ENCODE measurements at regions not wholly inside any gene's neighbourhood (a gene's known extent, or its start where the extent isn't known, plus 50 kb on each side); places are given as distances from the start of the nearest gene placed in this dataset.
A peak's percentile ranks its signal among the peaks of the same experiment; 100 is the strongest.

- DNase-seq (ENCODE audit: low read depth in 1 of 2, low spot score in 1 of 2), result no peak
These were observed 57.4 kb downstream of the IGLL1 start for GRCh38 chr22:23522623-23523251.

DNA sequence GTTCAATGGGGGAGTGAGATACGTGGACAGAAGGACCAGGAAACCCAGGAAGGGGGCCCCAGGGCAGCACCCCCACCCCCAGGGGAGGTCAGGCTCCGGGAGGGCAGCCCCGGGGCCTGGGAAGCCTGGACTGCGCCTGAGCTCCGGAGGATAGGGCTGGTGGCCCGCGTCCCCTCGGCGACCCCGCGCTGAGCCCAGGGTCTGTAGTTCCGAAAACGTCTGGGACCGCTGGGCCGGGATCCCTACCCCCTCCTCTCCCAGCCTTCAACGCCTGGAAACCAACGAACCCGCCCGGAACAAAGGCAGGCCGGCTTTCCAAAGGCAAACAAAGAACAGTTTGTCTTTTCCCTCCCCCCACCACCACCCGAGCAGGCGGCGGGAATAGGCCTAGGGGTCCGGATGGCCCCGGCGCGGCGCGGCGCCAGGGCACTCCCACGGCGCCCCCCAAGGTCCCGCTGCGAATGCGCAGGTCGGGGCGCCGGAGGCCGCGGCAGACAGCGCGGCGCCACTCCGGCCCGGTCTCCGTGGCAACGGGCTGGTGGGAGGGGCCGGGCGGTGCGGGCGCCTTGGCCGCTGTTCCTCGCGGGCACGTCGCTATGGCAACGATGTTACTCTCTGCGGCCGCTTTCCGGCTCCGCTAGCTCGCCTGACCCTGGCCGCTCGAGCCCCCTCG is 58.5 kb downstream of the IGLL1 start:
- DNase-seq (ENCODE audit: low read depth in 1 of 2, low spot score in 1 of 2), result peak; percentile 16 to 40

- DNase-seq (ENCODE audit: low read depth in 1 of 2, low spot score in 1 of 2), result no peak
These were observed 59.1 kb downstream of the IGLL1 start for GRCh38 chr22:23520863-23521440.

DNA sequence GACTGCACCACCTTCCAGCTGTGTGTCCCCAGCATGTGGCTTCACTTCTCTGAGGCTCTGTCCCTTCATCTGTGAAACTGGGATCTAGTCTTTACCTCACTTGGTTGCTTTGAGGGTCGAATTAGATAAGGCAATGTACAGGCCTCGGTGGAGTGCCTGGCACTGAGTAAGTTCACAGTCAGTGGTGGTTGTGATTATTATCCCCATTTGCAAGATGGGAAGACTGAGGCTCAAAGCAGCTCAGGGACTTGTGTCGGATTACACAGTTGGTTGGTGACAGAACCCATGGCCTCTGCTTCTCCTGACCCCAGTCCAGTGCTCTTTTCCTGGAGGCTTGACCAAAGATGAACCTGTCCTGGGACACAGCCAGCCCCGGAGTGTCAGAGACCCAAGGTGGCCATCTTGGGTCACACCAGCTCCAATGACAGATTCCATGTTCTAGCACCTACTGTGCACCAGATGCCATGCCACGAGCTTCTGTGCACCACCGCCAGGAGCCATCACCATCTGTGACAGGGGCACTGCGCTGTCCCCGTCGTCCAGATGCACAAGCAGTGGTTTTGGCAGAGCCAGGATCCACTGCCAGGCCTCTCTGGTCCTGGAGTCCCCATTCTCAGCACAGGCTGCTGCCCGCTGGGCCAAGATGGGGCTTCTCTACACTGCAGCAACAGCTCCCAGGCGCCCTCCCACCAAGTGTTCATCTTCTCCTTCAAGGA is 60.5 kb downstream of the IGLL1 start:
- DNase-seq (ENCODE audit: low read depth in 1 of 2, low spot score in 1 of 2), result no peak

- DNase-seq (ENCODE audit: low read depth in 1 of 2, low spot score in 1 of 2), result no peak
These were observed 61.5 kb downstream of the IGLL1 start for GRCh38 chr22:23518376-23519187.

DNA sequence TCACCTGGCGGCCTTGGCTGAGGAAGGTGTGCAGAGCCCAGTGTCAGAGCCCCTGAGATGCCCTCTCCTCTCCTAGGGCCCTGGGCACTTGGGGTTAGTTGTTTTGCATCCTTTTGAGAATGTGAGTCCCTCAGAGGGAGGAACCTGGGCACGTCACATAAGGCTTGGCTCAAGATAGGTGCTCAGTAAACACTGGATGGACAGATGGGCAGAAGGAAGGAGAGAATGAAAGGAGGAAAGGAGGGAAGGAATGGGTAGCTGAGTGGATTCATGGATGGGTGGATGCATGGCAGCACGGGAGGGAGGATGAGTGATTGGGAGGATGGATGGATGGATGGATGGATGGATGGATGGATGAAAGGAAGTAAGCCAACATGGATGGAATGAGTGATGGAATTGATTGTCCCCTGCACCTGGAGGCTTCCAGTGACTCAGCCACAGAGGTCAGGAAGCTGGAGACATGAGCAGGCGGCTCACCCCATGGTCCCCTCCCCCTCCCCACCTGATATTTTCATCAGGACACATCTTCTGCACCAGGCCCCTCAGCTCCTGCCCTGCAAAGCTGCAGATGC is 62.2 kb downstream of the IGLL1 start:
- no peak for DNase-seq (ENCODE audit: low read depth in 1 of 2, low spot score in 1 of 2)

GRCh38 chr22:23516304-23516703 is 63.8 kb downstream of the IGLL1 start:
- DNase-seq (ENCODE audit: low read depth in 1 of 2, low spot score in 1 of 2), result no peak

DNA sequence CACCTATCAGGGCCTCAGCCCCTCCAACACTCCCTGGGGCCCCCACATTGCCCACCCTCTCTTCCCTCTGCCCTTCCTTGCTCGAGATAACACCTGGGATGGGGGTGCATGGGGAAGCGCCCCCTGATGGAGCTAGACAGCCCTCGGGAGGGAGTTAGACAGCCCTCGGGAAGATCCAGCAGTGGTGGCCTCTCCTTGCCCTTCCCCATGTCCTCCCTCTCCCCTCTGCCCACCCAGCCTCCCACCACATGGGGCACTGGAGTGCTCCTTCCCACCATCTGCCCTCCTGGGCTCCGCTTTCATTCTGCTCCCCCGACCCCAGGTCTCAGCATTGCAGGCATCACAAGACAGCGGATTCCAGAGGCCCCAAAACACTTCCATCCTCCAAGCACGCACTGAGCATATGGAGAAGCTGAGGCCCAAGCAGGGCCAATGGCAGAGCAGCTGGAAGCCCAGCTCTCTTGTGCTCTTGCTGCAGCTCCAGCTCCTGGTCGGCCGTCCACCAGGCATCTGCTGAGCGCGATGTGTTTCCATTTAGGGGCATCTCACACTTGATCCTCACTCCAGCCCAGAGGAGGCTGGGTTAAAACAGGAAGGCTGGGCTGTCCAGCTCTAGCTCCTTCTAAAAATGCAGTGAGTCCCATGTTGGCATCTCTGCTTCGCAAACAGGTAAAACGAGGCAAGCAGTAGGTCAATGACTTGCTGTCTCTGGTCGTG is 65.6 kb downstream of the IGLL1 start:
- no peak for DNase-seq (ENCODE audit: low read depth in 1 of 2, low spot score in 1 of 2)

DNA sequence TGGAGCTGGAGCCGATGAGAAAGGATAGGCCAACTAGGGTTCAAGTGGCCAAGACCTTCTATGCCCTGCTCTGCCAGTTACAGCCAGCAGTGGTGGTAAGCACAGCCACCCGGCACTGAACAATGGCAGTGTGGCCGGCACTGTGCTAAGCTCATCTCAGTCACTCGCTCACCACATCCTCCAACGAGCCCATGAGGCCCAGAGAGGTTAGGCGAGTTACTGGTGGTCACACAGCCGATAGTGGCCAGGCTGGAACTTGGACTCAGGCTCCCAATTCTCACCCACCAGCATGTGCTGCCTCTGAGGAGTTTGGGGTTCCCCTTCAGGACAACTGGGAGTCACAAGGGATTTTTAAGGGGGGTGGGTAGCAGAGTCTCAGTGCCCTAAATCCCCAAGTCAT is 66.4 kb downstream of the IGLL1 start:
- DNase-seq (ENCODE audit: low read depth in 1 of 2, low spot score in 1 of 2), result no peak

DNA sequence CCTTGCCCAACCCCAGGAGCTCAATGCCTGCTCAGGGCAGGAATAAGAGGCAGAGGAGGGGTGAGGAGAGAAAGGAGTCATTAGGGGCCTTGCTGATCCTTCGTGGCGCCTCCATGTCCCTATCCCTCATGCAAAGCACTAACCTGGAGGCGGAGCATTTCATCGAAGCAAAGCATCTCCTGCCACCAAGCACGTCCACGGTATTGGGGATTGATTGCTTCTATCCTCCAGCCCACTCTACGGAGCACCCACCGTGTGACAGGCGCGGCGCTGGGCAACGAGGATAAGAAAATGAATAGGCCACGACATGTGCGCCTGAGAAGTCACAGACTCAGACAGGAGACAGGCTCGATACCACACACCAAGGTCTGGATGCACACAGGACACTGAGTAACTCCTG is 67.0 kb downstream of the IGLL1 start:
- no peak for DNase-seq (ENCODE audit: low read depth in 1 of 2, low spot score in 1 of 2)

GRCh38 chr22:23512721-23513120 is 67.4 kb downstream of the IGLL1 start:
- DNase-seq (ENCODE audit: low read depth in 1 of 2, low spot score in 1 of 2), result no peak

DNA sequence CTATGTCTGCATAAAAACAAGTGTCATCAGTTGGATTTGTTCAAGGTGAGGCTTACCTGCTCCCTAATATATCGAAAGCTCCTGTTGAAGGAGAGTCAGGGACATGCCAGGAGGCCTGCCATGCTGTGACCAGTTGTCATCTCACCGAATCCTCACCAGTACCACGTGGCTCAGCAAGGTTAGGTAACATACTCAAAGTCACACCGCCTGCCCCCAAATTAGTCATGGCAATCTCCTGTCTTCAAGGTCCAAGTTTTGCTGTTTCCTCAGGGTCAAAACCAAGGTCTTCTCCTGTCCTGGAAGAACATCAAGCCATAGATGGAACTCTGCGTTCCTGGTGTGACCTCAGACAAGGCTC is 67.8 kb downstream of the IGLL1 start:
- no peak for DNase-seq (ENCODE audit: low read depth in 1 of 2, low spot score in 1 of 2)

DNA sequence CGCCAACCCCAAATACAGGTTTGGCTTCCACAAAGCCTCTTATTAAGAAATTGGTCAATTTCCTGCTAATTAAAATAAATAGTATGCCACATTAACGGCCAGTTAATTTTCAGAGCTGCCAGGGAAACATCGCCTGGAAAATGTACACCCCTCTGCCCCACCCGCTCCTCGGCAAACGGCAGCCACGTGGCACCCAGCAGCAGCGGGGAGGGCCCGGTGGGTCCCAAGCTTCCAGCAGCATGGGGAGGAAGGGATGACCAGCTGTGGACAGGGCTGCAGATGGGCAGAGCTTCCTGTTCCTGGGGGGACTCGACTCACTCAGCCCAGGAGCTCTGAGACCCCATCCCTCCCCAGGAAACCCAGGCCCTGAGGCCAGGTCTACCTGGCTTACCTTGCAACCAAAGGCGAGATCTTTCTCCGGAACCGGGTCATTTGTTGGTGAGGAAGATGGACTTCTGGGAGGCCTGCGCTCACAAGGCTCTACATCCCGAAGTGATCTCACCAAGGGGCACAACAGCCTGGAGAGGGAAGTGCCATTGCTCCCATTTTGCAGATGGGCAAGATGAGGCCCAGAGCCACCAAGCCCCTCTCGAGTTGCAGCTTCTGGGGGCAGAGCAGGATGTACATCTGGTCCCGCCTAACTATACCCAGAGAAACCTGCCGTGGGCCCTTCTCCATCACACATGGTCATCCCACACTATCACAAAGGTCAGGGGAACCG is 68.3 kb downstream of the IGLL1 start:
- no peak for DNase-seq (ENCODE audit: low read depth in 1 of 2, low spot score in 1 of 2)

DNA sequence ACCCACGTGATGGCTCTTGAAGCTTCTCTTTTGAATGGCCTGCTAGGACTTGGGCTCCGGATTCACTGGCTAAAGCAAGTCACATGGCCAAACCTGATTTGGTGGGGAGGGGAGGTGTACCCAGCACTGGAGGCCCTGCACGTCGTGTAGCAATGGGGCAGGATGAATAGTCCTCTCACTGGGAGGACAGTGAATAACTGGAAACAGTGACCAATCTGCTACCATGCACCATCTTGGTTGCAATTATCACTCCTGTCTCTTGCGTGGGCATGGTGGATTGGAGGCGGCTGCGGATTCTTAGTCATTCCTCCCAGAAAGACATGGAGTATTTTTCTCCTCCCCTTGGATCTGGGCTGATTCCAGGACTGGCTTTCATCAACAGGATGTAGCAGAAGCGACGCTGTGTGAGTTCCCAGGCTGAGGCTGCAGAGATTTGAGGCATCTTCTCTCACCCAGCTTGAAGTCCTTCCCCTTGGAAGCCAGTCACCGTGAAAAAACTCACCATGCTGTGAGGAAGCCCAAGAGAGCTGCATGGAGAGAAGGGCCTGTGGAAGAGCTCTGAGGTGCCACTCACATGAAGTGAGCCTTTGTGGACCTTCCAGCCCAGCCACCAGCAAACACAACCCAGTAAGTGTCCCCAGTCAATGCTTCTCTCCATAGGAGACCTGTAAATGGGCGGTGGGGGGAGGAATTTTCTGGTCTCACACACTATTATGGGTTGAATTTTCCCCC is 70.4 kb downstream of the IGLL1 start:
- no peak for DNase-seq (ENCODE audit: low read depth in 1 of 2, low spot score in 1 of 2)

- DNase-seq (ENCODE audit: low read depth in 1 of 2, low spot score in 1 of 2), result no peak
These were observed 75.6 kb downstream of the IGLL1 start for GRCh38 chr22:23504516-23504915.

GRCh38 chr22:23503736-23504440 is 76.2 kb downstream of the IGLL1 start:
- no peak for DNase-seq (ENCODE audit: low read depth in 1 of 2, low spot score in 1 of 2)

DNA sequence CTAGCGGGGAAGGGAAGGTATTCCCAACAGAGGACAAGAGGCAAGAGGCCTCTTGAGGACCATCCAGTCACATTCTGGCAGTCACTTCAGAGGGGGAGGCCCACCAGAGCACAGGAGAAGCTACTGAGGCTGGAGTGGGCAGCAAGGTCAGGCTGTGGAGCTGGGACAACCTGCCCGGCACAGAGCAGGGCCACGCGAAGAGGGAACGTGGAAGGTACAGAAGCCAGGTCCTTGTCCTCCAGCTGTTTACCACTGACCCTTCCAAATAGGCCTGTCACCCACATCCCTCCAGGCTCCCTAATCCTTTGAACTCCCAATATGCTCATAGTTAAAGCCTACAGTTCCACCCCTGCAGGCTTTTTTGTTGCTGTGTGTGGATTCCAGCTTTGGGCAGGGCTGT is 76.9 kb downstream of the IGLL1 start:
- no peak for DNase-seq (ENCODE audit: low read depth in 1 of 2, low spot score in 1 of 2)

DNA sequence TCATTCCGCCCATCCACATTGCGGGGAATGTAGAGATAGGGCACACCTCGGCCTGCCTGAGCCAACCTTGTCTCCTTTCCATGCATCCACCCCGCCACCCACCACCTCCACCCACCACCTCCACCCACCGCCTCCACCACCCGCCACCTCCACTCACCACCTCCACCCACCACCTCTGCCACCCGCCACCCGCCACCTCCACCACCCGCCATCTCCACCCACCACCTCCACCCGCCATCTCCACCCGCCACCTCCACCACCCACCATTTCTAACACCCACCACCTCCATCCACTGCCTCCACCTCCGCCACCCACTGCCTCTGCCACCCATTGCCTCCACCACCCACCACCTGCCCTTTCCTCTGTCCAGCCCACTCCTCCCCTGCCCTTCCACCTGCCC is 78.4 kb downstream of the IGLL1 start:
- DNase-seq (ENCODE audit: low read depth in 1 of 2, low spot score in 1 of 2), result no peak

- DNase-seq (ENCODE audit: low read depth in 1 of 2, low spot score in 1 of 2), result no peak
These were observed 78.8 kb downstream of the IGLL1 start for GRCh38 chr22:23501261-23501619.

Measured in activated CD4-positive, alpha-beta T cell treated with anti-CD3 and anti-CD28 coated beads, Interleukin-2, amount 50 U/mL, for 24 hours (primary cell).